ENCODE measurements at regions not wholly inside any gene's neighbourhood (a gene's known extent, or its start where the extent isn't known, plus 50 kb on each side); places are given as distances from the start of the nearest gene placed in this dataset.

DNA sequence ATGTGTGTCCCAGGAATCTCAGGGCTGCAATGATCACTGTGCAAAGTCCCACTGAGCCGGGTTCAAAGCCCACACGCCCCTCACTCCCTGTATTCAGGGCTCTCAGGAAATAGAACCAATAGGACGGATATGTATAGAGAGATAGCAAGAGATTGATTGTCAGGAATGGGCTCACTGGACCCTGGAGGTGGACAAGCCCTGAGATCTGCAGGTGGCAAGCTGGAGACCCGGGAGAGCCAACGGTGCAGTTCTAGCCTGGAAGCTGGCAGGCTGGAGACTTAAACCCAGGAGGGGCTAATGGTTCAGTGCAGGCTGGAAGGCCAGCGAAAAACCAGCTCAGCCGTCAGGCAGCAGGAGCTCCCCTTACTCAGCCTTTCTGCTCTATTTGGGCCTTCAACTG lies 52.8 kb upstream of the ADRA2C start:
- H3K4me1 ChIP-seq: no peaks in the 10 kb centered on the region
- H3K27me3 ChIP-seq: peaks cover 82% of the 10 kb centered on the region
- peaks cover 0 to 5% (median 0%) of the 10 kb centered on the region in 3 donors for H3K9me3 ChIP-seq
- TF ChIP-seq EP300 (IDR thresholded peaks at IDR 0.05) (no peak), POLR2A (IDR thresholded peaks at IDR 0.05) (no peak), POLR2AphosphoS5 (IDR thresholded peaks at IDR 0.05) (no peak)
- TF ChIP-seq, protein P1, sequence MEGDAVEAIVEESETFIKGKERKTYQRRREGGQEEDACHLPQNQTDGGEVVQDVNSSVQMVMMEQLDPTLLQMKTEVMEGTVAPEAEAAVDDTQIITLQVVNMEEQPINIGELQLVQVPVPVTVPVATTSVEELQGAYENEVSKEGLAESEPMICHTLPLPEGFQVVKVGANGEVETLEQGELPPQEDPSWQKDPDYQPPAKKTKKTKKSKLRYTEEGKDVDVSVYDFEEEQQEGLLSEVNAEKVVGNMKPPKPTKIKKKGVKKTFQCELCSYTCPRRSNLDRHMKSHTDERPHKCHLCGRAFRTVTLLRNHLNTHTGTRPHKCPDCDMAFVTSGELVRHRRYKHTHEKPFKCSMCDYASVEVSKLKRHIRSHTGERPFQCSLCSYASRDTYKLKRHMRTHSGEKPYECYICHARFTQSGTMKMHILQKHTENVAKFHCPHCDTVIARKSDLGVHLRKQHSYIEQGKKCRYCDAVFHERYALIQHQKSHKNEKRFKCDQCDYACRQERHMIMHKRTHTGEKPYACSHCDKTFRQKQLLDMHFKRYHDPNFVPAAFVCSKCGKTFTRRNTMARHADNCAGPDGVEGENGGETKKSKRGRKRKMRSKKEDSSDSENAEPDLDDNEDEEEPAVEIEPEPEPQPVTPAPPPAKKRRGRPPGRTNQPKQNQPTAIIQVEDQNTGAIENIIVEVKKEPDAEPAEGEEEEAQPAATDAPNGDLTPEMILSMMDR (IDR thresholded peaks at IDR 0.05): no peak
- WGBS, 2 donors (ENCODE audit: low coverage in 1 of 2): 82 to 83% methylated on average over 3 to 4 of the region's 7 CpGs
- H3K36me3 ChIP-seq: no peaks in the 10 kb centered on the region
- ATAC-seq: no peak
- H3K4me3 ChIP-seq: no peak overlapping the region
- H3K27ac ChIP-seq: no peak overlapping the region

DNA sequence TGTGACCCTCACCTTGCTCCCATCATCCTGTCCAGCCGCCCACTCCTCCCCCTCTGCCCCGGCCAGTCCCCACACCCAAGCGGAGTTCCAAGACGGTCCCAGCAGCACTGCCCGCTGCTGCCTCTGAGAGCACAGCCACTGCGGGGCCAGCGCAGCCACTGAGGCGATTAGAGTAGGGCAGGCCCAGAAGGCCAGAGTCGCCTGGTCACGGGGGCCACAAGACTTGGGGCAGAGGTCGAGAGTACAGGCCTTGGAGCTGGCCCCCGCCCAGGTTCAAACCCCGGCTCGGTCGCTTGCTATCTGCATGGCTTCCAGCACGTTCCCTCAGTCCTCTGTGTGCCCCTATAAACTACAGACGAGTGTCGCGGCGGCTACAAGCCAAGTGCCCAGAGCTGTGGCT lies 53.2 kb upstream of the ADRA2C start:
- H3K4me1 ChIP-seq: no peaks in the 10 kb centered on the region
- ATAC-seq: no peak
- 100% methylated on average over 2 of the region's 20 CpGs; no CpG with 5 or more reads in 1 of the 2 donors for WGBS, 2 donors (ENCODE audit: low coverage in 1 of 2)
- no peak overlapping the region for H3K4me3 ChIP-seq
- H3K27ac ChIP-seq: no peak overlapping the region
- peaks cover 0 to 1% (median 0%) of the 10 kb centered on the region in 3 donors for H3K9me3 ChIP-seq
- TF ChIP-seq EP300 (IDR thresholded peaks at IDR 0.05) (no peak), POLR2A (IDR thresholded peaks at IDR 0.05) (no peak), POLR2AphosphoS5 (IDR thresholded peaks at IDR 0.05) (no peak)
- TF ChIP-seq, protein P1 (IDR thresholded peaks at IDR 0.05): no peak
- H3K27me3 ChIP-seq: peaks cover 82% of the 10 kb centered on the region
- no peaks in the 10 kb centered on the region for H3K36me3 ChIP-seq

DNA sequence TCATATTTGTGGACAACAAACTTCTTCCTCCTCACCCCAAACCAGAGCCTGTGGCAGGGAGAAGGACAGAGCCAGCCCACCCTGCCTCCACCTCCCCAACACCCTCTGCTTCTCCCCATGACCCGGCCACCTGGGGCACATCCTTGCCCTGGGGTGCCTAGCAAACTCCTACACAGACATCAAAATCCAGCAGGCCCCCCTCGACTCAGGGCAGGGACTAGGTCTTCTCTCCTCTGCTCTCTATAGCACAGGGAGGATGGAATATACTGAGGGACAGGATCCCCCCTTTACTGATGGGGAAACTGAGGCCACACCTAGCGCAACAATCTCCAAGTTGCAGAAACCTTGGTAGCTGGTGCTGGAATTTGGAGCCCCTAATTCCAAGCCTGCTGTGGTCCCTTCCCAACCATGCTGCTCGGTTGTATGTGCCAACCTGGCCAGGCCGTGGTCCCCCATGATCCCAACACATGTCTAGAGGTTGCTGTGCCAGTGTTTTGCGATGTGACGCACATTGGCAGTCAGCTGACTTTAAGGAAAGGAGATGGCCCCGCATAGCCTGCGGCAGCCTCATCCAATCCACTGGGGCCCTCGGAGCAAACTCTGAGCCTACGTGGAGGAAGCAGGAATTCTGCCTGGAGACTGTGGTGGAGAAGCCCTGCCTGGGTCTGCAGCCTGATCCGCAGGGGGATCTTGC lies 53.9 kb upstream of the ADRA2C start:
- no peaks in the 10 kb centered on the region for H3K36me3 ChIP-seq
- TF ChIP-seq POLR2AphosphoS5 (IDR thresholded peaks at IDR 0.05) (no peak), POLR2A (IDR thresholded peaks at IDR 0.05) (no peak), EP300 (IDR thresholded peaks at IDR 0.05) (no peak)
- TF ChIP-seq, protein P1 (IDR thresholded peaks at IDR 0.05): no peak
- no peak overlapping the region for H3K4me3 ChIP-seq
- peaks cover 82% of the 10 kb centered on the region for H3K27me3 ChIP-seq
- no peaks in the 10 kb centered on the region for H3K4me1 ChIP-seq
- no peak overlapping the region for H3K27ac ChIP-seq
- no peak for ATAC-seq
- no peaks in the 10 kb centered on the region for H3K9me3 ChIP-seq
- WGBS, 2 donors (ENCODE audit: low coverage in 1 of 2): 80 to 87% methylated on average over 2 to 3 of the region's 12 CpGs

DNA sequence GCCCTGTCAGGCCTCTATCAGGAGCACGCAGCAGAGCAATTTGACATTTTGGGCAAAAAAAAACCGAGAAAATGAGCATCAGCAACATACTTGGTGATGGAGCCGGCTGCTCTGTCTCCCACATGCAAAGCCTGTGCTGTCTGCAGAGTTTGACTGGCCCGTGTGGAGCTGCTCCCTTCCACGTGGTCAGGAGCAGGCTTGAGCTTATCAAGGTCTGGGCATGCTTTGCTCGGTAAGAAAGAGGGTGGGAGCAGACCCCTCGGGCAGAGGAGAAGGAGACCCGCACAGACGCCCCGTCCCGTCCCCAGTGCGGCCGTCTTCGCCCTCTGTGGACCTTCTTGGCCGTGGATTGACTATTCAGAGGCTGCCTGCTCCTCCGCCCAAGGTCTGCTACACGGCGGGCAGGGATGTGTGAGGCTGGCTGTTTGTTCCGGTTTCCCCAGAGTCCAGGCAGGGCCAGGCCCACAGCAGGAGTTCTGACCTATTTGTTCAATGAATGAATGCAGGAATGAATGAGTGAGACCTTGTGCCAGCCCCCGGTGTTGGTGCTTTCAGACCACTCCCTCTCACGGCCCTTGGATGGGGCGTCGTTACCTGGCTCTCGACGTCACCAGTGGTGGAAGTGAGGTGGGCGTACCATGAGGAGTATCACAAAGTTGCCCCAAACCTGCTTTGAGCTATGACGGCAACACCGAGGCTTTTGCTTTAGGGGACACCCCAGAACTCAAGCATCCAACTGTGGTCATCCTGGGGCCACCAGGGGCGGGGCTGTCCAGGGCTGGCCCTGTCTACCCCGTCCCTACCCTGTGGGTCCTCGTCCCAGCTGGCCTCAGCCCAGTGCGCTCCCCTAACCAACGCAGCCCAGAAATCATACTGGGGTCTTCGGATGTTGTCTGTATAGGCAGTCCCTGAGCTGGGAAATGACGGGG lies 54.7 kb upstream of the ADRA2C start:
- H3K27ac ChIP-seq: no peak overlapping the region
- no peaks in the 10 kb centered on the region for H3K9me3 ChIP-seq
- H3K4me1 ChIP-seq: no peaks in the 10 kb centered on the region
- no peaks in the 10 kb centered on the region for H3K36me3 ChIP-seq
- TF ChIP-seq POLR2AphosphoS5 (IDR thresholded peaks at IDR 0.05): no peak
- no peak overlapping the region for H3K4me3 ChIP-seq
- H3K27me3 ChIP-seq: peaks cover 82% of the 10 kb centered on the region
- WGBS, 2 donors (ENCODE audit: low coverage in 1 of 2): 28 to 77% methylated on average over 5 to 6 of the region's 35 CpGs
- ATAC-seq: no peak

DNA sequence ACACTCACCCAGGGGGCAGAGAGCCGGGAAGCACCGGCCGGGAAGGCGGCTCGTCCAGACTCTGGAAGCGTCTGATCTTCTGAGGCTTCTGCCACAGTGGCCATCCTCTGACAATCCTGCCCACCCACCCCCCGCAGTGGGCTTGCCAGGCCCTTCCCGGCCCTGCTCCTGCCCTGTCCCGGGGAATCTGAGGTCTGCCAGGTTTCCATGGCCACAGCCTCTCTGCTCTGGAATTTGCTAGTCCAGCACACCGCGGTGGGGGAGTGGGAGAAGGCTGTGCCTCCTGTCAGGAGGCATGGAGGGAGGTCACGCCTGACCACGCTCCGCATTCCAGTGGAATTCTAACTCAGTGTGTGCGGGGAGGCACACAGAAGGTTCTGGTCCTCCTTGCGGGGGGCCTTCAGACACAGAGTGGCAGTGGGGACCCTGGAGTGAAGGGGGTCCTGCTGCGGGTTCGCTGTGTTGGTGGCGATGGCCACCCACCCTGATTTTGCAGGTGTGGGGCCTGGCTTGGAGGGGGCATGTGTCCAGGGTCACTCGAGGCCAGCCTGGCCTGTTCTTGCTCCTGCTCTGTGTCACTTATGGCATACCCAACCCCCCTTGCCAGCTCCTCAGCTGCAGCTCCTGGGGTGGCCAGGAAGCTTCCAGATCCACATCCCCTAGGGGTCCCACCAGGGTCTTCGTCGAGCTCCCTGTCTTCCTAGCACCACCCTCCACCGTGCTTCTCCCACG lies 55.6 kb upstream of the ADRA2C start:
- ATAC-seq: no peak
- no peaks in the 10 kb centered on the region for H3K4me1 ChIP-seq
- TF ChIP-seq EP300 (IDR thresholded peaks at IDR 0.05): no peak
- TF ChIP-seq POLR2AphosphoS5 (IDR thresholded peaks at IDR 0.05): no peak
- TF ChIP-seq, protein P1 (IDR thresholded peaks at IDR 0.05): no peak
- no peak for TF ChIP-seq POLR2A (IDR thresholded peaks at IDR 0.05)
- no peaks in the 10 kb centered on the region for H3K36me3 ChIP-seq
- H3K27ac ChIP-seq: no peak overlapping the region
- H3K4me3 ChIP-seq: no peak overlapping the region
- H3K9me3 ChIP-seq: no peaks in the 10 kb centered on the region
- H3K27me3 ChIP-seq: peaks cover 82% of the 10 kb centered on the region
- 56 to 90% methylated on average over 2 to 10 of the region's 24 CpGs for WGBS, 2 donors (ENCODE audit: low coverage in 1 of 2)

Measured in gastroesophageal sphincter (tissue), 4 donors.